ENCODE measurements at regions not wholly inside any gene's neighbourhood (a gene's known extent, or its start where the extent isn't known, plus 50 kb on each side); places are given as distances from the start of the nearest gene placed in this dataset.

- Histone ChIP-seq H3K4me2 (no peak overlapping the region), H3K9me3 (no peaks in the 10 kb centered on the region), H3K4me3 (ENCODE audit: low read depth in 2 of 2, low read length in 1 of 2) (no peak overlapping the region), H3K9me2 (no peaks in the 10 kb centered on the region), H3K9ac (no peak overlapping the region), H3K36me3 (replicated peaks in 1 of 2; ENCODE audit: control insufficient read depth in 1 of 2, insufficient read depth in 2 of 2, low read length in 1 of 2) (no peaks in the 10 kb centered on the region), H3K27ac (ENCODE audit: low read depth in 2 of 2, low read length in 1 of 2) (no peak overlapping the region), H3K79me2 (ENCODE audit: insufficient read depth) (no peaks in the 10 kb centered on the region), H3K27me3 (ENCODE audit: insufficient read depth) (no peaks in the 10 kb centered on the region), H4K20me1 (ENCODE audit: insufficient read depth) (no peaks in the 10 kb centered on the region), H3F3A (replicated peaks; ENCODE audit: insufficient read depth) (no peaks in the 10 kb centered on the region), H3K4me1 (ENCODE audit: control insufficient read depth in 1 of 2, insufficient read depth in 2 of 2, low read depth in 1 of 2, low read length in 1 of 2) (no peaks in the 10 kb centered on the region), H2AFZ (ENCODE audit: low read depth) (no peak overlapping the region)
- ChIA-PET POLR2A (no interaction called here), CTCF (no interaction called here)
- DNase-seq, result no peak
- WGBS (ENCODE audit: low lambda C conversion rate), result 46% methylated on average over 4 of the region's 4 CpGs
- TF ChIP-seq IRF3 (IDR thresholded peaks at IDR 0.05; ENCODE audit: low read depth, low read length), result no peak
- no peak for TF ChIP-seq POLR2AphosphoS5 (IDR thresholded peaks at IDR 0.05; ENCODE audit: low read depth, low read length)
- no peak for TF ChIP-seq RAD21 (IDR thresholded peaks at IDR 0.05; ENCODE audit: low read length)
Observed at GRCh38 chr20:60638430-60639098, 613.5 kb upstream of the CDH4 start.

GRCh38 chr20:60641879-60642447, 610.1 kb upstream of the CDH4 start:
- no peak for DNase-seq
- Histone ChIP-seq H3K4me1 (ENCODE audit: control insufficient read depth in 1 of 2, insufficient read depth in 2 of 2, low read depth in 1 of 2, low read length in 1 of 2) (no peaks in the 10 kb centered on the region), H3K79me2 (ENCODE audit: insufficient read depth) (no peaks in the 10 kb centered on the region), H3K9me2 (no peaks in the 10 kb centered on the region), H3K9me3 (no peaks in the 10 kb centered on the region), H3F3A (replicated peaks; ENCODE audit: insufficient read depth) (no peaks in the 10 kb centered on the region), H3K4me3 (ENCODE audit: low read depth in 2 of 2, low read length in 1 of 2) (no peak overlapping the region), H3K27ac (ENCODE audit: low read depth in 2 of 2, low read length in 1 of 2) (no peak overlapping the region), H2AFZ (ENCODE audit: low read depth) (no peak overlapping the region), H3K36me3 (replicated peaks in 1 of 2; ENCODE audit: control insufficient read depth in 1 of 2, insufficient read depth in 2 of 2, low read length in 1 of 2) (no peaks in the 10 kb centered on the region), H3K27me3 (ENCODE audit: insufficient read depth) (no peaks in the 10 kb centered on the region), H3K4me2 (no peak overlapping the region), H3K9ac (no peak overlapping the region), H4K20me1 (ENCODE audit: insufficient read depth) (no peaks in the 10 kb centered on the region)
- POLR2A ChIA-PET, result no interaction called here
- CTCF ChIA-PET, result no interaction called here
- 28% methylated on average over 8 of the region's 8 CpGs for WGBS (ENCODE audit: low lambda C conversion rate)
- TF ChIP-seq MXI1 (IDR thresholded peaks at IDR 0.05; ENCODE audit: low read depth, low read length), result no peak
- TF ChIP-seq TAF1 (IDR thresholded peaks at IDR 0.05; ENCODE audit: borderline replicate concordance, low read depth, low read length), result no peak
- no peak for TF ChIP-seq SMC3 (IDR thresholded peaks at IDR 0.05; ENCODE audit: low read depth, low read length)
- no peak for TF ChIP-seq MEF2A (IDR thresholded peaks at IDR 0.05; ENCODE audit: borderline replicate concordance, low read depth)

- no peaks in the 10 kb centered on the region for H4K20me1 ChIP-seq (ENCODE audit: insufficient read depth)
- no peaks in the 10 kb centered on the region for H3K36me3 ChIP-seq (replicated peaks in 1 of 2; ENCODE audit: control insufficient read depth in 1 of 2, insufficient read depth in 2 of 2, low read length in 1 of 2)
- H3K27ac ChIP-seq (ENCODE audit: low read depth in 2 of 2, low read length in 1 of 2), result no peak overlapping the region
- H3K4me1 ChIP-seq (ENCODE audit: control insufficient read depth in 1 of 2, insufficient read depth in 2 of 2, low read depth in 1 of 2, low read length in 1 of 2), result no peaks in the 10 kb centered on the region
- H3K9ac ChIP-seq, result no peak overlapping the region
- H3K4me2 ChIP-seq, result no peak overlapping the region
- WGBS (ENCODE audit: low lambda C conversion rate), result 25% methylated on average over 3 of the region's 4 CpGs
- H3K79me2 ChIP-seq (ENCODE audit: insufficient read depth), result no peaks in the 10 kb centered on the region
- ChIA-PET CTCF (no interaction called here), POLR2A (no interaction called here)
- no peaks in the 10 kb centered on the region for H3K9me2 ChIP-seq
- no peaks in the 10 kb centered on the region for H3K27me3 ChIP-seq (ENCODE audit: insufficient read depth)
- H3F3A ChIP-seq (replicated peaks; ENCODE audit: insufficient read depth), result no peaks in the 10 kb centered on the region
- no peak overlapping the region for H3K4me3 ChIP-seq (ENCODE audit: low read depth in 2 of 2, low read length in 1 of 2)
- no peak overlapping the region for H2AFZ ChIP-seq (ENCODE audit: low read depth)
- no peak for DNase-seq
- no peaks in the 10 kb centered on the region for H3K9me3 ChIP-seq
- TF ChIP-seq GATA2 (CRISPR knock-in tag; IDR thresholded peaks at IDR 0.05) (no peak), FOXM1 (IDR thresholded peaks at IDR 0.05; ENCODE audit: low read depth) (no peak), RXRA (IDR thresholded peaks at IDR 0.05; ENCODE audit: borderline replicate concordance, low read depth) (no peak), RAD21 (IDR thresholded peaks at IDR 0.05; ENCODE audit: low read length) (no peak), SIN3A (IDR thresholded peaks at IDR 0.05; ENCODE audit: borderline replicate concordance, low read depth, low read length) (no peak), TAF1 (IDR thresholded peaks at IDR 0.05; ENCODE audit: borderline replicate concordance, low read depth, low read length) (no peak), NRF1 (IDR thresholded peaks at IDR 0.05; ENCODE audit: low read depth, low read length) (no peak), RFX5 (IDR thresholded peaks at IDR 0.05; ENCODE audit: low read length) (no peak), GABPA (IDR thresholded peaks at IDR 0.05; ENCODE audit: low read depth) (no peak), YY1 (IDR thresholded peaks at IDR 0.05; ENCODE audit: low read depth) (no peak), ELF1 (IDR thresholded peaks at IDR 0.05) (no peak), CHD2 (IDR thresholded peaks at IDR 0.05; ENCODE audit: low read length, partially characterized antibody) (no peak), REST (IDR thresholded peaks at IDR 0.05; ENCODE audit: low read depth, low read length) (no peak), NFIC (IDR thresholded peaks at IDR 0.05; ENCODE audit: borderline replicate concordance) (no peak), MXI1 (IDR thresholded peaks at IDR 0.05; ENCODE audit: low read depth, low read length) (no peak)
Observed at GRCh38 chr20:60642541-60642940, 609.5 kb upstream of the CDH4 start.

Data from SK-N-SH (cell line).